ENCODE measurements at regions not wholly inside any gene's neighbourhood (a gene's known extent, or its start where the extent isn't known, plus 50 kb on each side); places are given as distances from the start of the nearest gene placed in this dataset.

DNA sequence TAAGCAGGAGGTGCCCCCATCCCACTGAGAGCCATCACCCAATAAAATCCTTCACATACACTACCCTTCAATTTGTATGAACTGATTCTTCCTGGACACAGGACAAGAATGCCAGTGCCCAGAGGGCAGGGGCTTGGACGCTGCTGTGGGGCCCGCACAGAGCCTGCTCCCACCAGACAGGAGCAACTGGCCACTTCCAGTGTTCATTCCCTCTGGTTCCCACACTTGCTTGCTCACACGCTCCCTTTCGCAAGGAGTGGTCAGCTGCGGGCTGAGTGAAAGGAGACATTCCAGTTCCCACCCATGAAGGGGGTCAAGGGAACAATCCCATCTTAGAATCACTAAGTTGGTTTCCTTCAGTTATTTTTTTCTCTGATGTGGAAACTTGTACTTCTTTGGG lies 314.5 kb upstream of the ACO1 start:
- H3K9me2 ChIP-seq (replicated peaks; ENCODE audit: low read depth, low read length): no peaks in the 10 kb centered on the region
- H3K4me1 ChIP-seq (ENCODE audit: insufficient read depth, low read length, poor library complexity, severe bottlenecking): no peaks in the 10 kb centered on the region
- TF ChIP-seq CTCF (conservative IDR thresholded peaks at IDR 0.05; ENCODE audit: low read length) (no peak), EZH2phosphoT487 (IDR thresholded peaks at IDR 0.05; ENCODE audit: borderline replicate concordance) (no peak)
- H3K4me3 ChIP-seq (ENCODE audit: low read length, poor library complexity, severe bottlenecking): no peak overlapping the region
- no peaks in the 10 kb centered on the region for H3K36me3 ChIP-seq (ENCODE audit: insufficient read depth, low read length)
- no peaks in the 10 kb centered on the region for H3F3A ChIP-seq (ENCODE audit: low read depth)
- H3K79me2 ChIP-seq (ENCODE audit: insufficient read depth, low read length): no peaks in the 10 kb centered on the region
- H3K9me3 ChIP-seq (ENCODE audit: insufficient read depth, low read depth, low read length): no peaks in the 10 kb centered on the region
- H2AFZ ChIP-seq (ENCODE audit: low read length): no peak overlapping the region
- no peak overlapping the region for H3K4me2 ChIP-seq (ENCODE audit: low read depth, low read length, poor library complexity, severe bottlenecking)
- no peak overlapping the region for H3K9ac ChIP-seq (ENCODE audit: low read depth, low read length, poor library complexity, severe bottlenecking)
- no peaks in the 10 kb centered on the region for H3K27me3 ChIP-seq (ENCODE audit: insufficient read depth, low read length, poor library complexity, severe bottlenecking)
- H4K20me1 ChIP-seq (ENCODE audit: insufficient read depth, low read length, poor library complexity, severe bottlenecking): no peaks in the 10 kb centered on the region

- Histone ChIP-seq H3K36me3 (ENCODE audit: insufficient read depth, low read length) (no peaks in the 10 kb centered on the region), H3K27me3 (ENCODE audit: insufficient read depth, low read length, poor library complexity, severe bottlenecking) (no peaks in the 10 kb centered on the region), H3K4me2 (ENCODE audit: low read depth, low read length, poor library complexity, severe bottlenecking) (no peak overlapping the region), H3K9ac (ENCODE audit: low read depth, low read length, poor library complexity, severe bottlenecking) (no peak overlapping the region), H4K20me1 (ENCODE audit: insufficient read depth, low read length, poor library complexity, severe bottlenecking) (no peaks in the 10 kb centered on the region), H3K4me3 (ENCODE audit: low read length, poor library complexity, severe bottlenecking) (no peak overlapping the region), H3K79me2 (ENCODE audit: insufficient read depth, low read length) (no peaks in the 10 kb centered on the region), H3K4me1 (ENCODE audit: insufficient read depth, low read length, poor library complexity, severe bottlenecking) (no peaks in the 10 kb centered on the region), H2AFZ (ENCODE audit: low read length) (no peak overlapping the region), H3K9me2 (replicated peaks; ENCODE audit: low read depth, low read length) (no peaks in the 10 kb centered on the region), H3K9me3 (ENCODE audit: insufficient read depth, low read depth, low read length) (no peaks in the 10 kb centered on the region), H3F3A (ENCODE audit: low read depth) (no peaks in the 10 kb centered on the region)
- TF ChIP-seq CTCF (conservative IDR thresholded peaks at IDR 0.05; ENCODE audit: low read length) (no peak), EZH2phosphoT487 (IDR thresholded peaks at IDR 0.05; ENCODE audit: borderline replicate concordance) (no peak)
Measured at GRCh38 chr9:32072570-32072969, 311.9 kb upstream of the ACO1 start.

DNA sequence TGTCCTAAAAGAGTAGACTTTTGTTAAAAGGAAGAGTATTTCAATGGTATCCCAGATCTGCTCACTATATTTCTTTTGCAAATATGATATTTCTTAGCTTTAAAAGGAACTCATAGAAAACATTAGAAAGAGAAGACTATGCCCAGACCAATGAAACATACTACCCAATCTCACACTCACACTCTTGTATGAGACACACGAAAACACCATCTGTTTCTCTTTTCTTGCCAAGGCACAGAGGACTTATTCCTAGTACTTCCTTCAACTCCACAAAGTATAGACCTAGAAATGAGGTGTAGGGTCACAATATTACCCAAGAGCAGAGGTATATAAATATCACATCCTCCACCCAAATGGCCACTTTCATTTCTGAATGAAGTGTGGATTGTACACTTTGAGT lies 292.4 kb upstream of the ACO1 start:
- H3K4me3 ChIP-seq (ENCODE audit: low read length, poor library complexity, severe bottlenecking): no peak overlapping the region
- H3K79me2 ChIP-seq (ENCODE audit: insufficient read depth, low read length): no peaks in the 10 kb centered on the region
- H3K36me3 ChIP-seq (ENCODE audit: insufficient read depth, low read length): no peaks in the 10 kb centered on the region
- H3K27me3 ChIP-seq (ENCODE audit: insufficient read depth, low read length, poor library complexity, severe bottlenecking): no peaks in the 10 kb centered on the region
- TF ChIP-seq EZH2phosphoT487 (IDR thresholded peaks at IDR 0.05; ENCODE audit: borderline replicate concordance) (no peak), CTCF (conservative IDR thresholded peaks at IDR 0.05; ENCODE audit: low read length) (no peak)
- H3K4me1 ChIP-seq (ENCODE audit: insufficient read depth, low read length, poor library complexity, severe bottlenecking): no peaks in the 10 kb centered on the region
- no peak overlapping the region for H2AFZ ChIP-seq (ENCODE audit: low read length)
- no peaks in the 10 kb centered on the region for H4K20me1 ChIP-seq (ENCODE audit: insufficient read depth, low read length, poor library complexity, severe bottlenecking)
- no peaks in the 10 kb centered on the region for H3K9me3 ChIP-seq (ENCODE audit: insufficient read depth, low read depth, low read length)
- H3K9me2 ChIP-seq (replicated peaks; ENCODE audit: low read depth, low read length): no peaks in the 10 kb centered on the region
- H3F3A ChIP-seq (ENCODE audit: low read depth): no peaks in the 10 kb centered on the region
- no peak overlapping the region for H3K9ac ChIP-seq (ENCODE audit: low read depth, low read length, poor library complexity, severe bottlenecking)
- no peak overlapping the region for H3K4me2 ChIP-seq (ENCODE audit: low read depth, low read length, poor library complexity, severe bottlenecking)

Measured in Loucy (cell line).